ENCODE measurements at regions not wholly inside any gene's neighbourhood (a gene's known extent, or its start where the extent isn't known, plus 50 kb on each side); places are given as distances from the start of the nearest gene placed in this dataset.

DNA sequence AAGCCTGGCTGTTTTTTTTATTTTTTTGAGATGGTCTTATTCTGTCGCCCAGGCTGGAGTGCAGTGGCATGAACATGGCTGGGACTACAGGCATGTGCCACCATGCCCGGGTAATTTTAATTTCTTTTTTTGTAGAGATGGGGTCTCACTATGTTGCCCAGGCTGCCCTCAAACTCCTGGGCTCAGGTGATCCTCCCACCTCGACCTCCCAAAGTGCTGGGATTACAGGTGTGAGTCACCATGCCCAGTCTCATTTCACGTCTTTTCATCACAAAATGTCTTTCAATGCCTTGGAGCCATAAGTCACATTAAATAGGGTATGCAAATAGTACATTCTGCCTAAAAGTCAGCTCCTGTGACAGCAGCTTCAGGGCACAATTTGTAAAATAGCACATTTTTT lies 52.8 kb downstream of the SOX2 start:
- no peak for DNase-seq

DNA sequence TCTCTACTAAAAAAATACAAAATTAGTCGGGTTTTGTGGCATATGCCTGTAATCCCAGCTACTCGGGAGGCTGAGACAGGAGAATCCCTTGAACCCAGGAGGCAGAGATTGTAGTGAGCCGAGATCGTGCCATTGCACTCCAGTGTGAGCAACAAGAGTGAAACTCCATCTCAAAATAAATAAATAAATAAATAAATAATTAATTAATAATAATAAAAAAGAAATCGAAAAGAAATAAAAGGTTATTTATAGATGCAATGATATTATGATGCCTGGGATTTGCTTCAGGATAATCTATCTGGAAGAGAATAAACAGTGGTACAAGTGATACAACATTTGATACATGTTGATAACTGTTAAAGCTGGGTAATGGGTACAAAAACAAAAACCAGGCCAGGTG lies 58.6 kb downstream of the SOX2 start:
- DNase-seq: no peak

DNA sequence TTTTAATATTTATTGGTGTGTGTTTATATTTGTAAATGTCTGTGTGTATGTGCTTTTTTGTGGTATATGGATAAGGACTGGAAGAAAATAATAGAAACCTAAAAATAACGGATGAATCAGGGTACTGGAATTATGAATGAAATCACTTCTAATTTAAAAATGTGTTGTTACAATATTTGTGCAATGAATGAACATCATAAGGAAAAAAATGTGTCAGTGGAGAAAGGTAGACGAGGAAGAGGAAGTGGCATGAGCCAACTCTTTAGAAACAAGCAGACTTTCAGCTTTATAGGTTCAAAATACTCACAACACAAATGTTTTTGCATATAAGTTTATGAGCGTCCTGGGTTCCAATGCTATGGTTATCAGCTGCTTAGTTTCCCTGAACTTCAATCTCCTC lies 59.4 kb downstream of the SOX2 start:
- DNase-seq: no peak

DNA sequence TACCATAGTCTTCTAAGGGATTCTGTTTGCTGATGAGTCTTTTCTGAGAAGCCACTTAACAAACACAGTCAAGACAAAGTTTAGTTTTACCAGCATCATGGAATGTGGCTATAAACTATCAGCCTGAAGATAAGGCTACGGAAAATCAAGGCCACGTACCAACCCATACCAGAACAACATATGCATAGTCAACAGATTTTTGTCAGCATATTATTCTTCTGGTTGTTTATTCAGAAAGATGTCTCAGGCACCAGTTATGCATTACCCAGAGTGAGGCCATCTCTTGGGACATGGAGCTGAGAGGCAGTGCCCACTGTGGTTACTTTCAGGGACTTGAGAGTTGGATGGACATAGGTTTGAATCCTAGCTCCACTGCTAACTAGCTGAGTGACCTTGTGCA lies 60.4 kb downstream of the SOX2 start:
- DNase-seq: no peak

DNA sequence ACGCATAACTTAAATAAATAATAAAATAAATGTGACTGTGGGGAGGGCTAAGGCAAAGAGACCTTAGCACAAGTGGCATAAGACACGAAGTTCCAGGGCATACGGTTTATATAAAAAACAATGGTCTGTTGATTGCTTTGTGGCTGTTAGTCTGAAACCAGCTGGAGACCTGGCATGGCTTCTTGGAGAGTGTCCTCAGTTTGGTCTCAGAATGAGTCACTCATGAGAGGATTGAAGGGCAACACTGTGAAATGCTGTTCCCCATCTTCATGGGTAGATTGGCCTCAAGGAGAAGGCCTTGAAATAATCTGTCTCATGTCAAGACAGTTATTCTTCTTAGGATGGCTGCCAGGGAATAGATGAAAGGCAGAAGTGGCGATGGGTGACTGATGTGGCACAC lies 62.2 kb downstream of the SOX2 start:
- DNase-seq: no peak

DNA sequence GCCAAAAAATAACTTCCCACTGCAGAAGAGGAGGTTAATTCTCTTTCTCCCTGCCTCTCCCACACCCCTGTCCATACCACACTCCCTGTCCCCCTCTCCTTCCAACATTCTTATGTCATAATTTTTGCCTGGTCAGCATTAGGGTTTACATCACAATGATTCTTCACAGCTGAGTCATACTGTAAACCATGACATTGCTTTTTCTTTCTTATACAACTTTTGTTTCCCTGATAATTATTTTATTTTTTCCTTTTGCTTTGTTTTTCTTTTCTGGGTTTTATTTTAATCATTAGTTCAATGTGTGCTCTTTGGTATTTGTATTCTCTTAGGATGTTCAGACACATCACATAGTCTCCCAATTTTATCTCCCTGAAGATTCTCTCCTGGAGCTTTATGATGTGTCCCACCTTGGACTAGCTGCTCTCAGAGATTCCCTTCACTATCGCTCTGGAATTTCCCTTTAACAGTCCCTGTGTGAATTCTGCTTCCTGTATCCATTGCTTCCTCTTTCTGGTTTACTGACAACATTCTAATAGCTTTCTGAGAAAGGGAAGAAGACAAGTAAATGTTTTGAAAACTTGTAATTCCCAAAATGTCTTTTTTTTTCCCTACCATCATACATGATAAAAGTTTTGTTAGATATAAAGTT lies 70.7 kb downstream of the SOX2 start:
- DNase-seq: no peak

DNA sequence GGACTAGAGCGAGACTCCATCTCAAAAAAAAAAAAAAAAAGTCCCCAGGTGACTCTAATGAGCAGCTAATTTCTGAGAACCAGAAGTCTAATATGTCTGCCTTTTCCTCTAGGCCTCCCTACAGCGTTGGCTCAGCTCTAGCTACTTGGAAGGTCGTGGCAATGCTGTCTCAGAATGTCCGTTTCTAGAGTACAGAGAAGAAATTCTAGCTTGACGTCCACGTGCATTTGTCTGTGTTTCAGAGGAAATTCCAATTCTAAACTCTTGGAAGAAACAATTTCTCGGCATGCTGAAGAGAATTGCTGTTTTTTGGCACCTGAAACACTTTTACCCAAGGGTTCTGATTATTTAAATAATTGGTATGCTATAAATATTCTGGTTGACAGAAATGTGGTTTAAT lies 78.8 kb downstream of the SOX2 start:
- DNase-seq: no peak

DNA sequence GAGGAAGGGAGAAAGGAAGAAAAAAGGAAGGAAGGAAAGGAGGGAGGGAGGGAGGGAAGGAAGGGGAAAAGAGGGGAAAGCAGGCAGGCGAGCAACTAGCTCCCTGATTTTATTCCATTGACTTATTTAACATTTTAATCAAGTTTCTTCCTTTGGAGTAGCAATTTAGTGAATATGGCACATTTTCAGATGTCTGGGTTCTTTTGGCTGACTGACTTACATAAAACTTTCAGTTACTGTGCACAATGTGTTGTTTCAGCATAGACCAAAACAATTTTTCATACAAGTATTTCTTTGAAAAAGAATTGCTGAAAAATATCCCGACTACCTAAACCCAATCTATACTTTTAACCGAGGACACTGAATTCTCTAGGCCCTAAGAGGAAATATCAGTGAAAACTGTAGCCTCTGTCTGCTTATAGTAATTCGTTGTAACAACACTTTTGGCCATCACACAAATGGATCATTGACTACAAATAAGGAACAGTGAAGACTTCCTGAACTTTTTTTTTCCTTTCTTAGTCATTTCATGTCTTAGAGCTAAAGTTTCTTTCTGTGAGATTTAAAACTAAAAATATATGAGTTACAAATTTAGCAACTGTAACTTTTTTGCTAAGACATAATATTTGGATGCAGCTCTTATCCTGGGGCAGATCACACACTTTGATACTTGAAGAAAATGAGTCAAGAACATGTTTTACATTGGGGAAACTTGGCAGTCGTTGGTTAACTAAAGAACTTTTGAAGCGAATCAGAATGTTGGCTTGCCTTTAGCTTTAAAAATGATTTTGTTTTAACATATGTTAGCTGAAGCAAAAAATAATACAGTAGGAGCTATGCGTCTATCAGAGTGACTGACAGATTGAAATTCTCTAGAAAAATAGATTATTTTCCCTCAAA lies 79.6 kb downstream of the SOX2 start:
- DNase-seq: no peak

DNA sequence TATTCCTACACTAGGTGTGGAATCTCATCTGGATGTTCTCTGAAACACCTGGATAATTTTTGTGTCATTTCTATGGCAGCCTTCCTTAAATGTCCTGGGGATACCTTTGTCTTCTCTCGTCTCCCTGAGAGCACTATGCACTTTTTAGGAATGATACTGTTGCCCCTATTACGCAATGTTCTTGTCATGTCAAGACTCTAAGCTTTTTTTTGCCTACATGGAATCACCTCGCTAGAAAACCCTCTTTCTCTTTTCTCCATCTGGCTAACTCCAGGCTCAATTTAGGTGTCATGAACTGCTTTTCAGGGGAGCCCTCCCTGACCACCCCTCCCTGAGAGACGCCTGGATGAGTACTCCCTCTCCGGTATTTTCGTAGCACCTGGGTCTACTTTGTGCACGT lies 81.3 kb downstream of the SOX2 start:
- no peak for DNase-seq

DNA sequence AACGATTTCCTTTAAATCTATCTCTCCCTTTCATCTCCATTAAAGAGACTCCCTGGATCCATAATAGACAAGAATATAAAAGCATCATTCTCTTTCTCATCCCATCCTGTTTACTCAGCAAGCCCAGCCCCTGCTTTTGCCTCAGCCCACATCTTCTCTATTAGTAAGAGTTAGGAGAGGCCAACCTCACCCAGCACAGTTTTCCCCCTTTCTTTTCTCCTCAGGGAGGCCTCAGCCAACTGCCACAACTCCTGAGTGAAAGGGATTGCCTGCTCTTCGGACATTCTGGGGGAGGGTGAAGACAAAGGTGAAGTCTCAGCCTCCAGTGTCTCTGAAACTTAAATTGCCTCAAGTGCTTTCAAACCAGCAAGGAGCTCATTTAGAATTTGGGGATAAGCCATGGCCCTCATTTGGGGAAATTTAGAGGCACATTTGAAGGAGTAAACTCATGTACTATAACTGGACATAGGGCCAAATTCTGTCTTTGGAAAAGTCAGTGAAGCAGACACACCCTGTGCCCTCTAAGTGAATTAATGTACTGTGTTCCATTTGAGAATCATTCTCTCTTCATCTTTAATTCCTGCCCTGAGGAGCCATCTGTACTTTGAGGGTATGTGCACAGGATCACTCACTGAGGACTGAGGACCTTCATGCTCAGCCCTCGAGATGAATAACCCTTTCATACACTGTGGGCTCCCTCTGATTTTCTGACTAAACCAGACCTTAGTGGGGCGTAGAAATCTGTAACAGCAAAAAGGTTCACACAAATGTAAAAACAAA lies 82.5 kb downstream of the SOX2 start:
- DNase-seq: no peak

DNA sequence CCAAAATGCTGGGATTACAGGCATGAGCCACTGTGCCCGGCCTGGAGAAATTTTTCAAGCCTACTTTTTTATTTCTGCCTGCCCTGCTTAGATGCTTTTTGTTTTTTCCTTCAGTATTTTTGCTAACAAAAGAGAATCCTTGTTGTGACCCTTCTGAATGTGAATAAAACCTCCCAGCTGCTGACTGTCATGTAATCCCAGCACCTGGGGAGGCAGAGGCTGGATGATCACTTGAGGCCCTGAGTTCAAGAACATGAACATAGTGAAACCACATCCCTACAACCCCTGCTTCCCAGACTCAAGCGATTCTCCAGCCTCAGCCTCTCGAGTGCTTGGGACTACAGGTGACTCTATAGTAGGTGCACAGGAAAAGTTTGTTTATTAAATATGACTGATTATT lies 84.9 kb downstream of the SOX2 start:
- DNase-seq: no peak

DNA sequence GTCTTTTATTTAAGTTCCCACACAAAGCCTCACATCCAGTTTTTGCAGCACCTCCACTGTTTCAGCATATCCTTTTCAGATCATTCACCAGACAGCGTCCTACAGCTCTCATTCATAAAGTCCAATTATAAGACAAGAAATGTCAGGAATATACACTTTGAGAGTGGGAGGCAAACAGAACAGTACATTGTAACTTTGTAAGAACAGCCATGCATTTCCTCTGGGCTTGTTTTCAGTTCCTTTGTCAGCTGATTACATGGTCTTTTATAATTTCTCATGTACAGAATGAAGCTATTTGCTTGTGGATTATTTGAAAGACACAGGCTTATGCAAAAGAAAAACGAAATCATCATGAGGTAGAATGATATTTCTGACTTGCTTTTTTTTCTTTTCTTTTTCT lies 85.7 kb downstream of the SOX2 start:
- DNase-seq: no peak

DNA sequence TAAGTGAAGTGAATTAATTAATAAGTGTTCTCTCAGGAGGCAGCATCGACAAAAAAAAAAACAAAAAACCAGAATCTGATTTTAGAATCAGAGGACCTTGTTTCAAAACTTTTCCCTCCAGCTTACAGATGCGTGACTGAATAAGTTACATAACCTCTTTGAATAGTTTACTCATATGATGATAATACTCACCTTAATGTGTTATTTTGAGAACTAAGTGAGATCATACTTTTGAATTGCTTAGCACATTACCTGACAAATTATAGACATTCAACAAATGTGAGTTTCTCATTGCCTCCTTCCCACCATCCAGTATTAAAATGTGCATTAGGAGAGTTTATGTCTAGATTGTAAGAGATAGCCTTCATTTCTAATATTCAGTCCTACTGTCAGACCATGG lies 94.0 kb downstream of the SOX2 start:
- DNase-seq: no peak

DNA sequence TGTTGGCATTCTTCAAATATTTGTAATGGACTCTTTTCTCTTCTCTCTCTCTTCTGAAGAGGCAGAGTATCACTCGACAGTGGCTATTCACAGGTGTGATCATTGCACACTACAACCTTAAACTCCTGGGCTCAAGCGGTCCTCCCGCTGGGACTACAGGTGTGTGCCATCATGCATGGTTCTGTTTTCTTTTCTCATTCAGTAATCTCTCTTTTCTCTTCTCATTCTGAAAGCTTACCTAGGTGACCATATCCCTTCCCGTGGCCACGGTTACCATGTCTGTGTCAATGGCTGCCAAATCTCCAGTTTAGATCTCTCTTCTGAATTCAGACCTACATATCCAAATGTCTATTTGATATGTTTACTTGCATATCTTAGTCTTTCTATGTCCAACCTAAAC lies 96.3 kb downstream of the SOX2 start:
- no peak for DNase-seq

DNA sequence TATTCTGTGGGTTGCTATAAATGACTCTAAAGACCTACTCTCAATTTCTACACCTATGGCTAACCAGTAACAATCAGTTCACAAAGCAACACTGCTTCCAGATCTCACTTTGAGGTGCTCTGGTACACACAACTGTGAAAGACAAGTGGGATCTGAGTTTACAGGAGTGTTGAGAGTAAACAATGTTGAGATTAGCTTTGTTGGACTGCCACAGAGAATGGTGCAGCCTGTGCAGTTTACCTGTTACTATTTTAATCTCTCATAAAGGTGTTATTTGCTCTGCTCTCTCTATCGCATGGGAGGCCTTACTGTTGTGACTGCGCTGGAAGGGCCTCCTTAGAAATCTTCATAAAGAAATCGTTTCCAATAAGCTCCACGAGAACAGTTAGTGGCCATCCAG lies 112.0 kb downstream of the SOX2 start:
- DNase-seq: no peak

DNA sequence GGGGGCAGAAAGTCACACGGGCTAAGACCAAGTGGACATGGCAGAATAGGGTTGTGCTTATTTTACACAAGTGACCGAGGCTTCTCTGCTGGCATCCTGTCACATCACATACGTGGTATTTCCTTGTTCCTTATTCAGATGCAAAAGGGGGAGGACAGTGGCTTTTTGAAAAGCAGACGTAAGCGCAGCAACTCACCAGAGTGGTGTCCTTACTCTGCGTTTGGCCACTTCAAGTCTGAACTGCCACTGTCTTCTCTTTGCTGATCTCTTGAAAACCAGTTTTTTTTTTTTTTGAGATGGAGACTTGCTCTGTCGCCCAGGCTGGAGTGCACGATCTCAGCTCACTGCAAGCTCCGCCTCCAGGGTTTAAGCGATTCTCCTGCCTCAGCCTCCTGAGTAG lies 113.2 kb downstream of the SOX2 start:
- DNase-seq: no peak

DNA sequence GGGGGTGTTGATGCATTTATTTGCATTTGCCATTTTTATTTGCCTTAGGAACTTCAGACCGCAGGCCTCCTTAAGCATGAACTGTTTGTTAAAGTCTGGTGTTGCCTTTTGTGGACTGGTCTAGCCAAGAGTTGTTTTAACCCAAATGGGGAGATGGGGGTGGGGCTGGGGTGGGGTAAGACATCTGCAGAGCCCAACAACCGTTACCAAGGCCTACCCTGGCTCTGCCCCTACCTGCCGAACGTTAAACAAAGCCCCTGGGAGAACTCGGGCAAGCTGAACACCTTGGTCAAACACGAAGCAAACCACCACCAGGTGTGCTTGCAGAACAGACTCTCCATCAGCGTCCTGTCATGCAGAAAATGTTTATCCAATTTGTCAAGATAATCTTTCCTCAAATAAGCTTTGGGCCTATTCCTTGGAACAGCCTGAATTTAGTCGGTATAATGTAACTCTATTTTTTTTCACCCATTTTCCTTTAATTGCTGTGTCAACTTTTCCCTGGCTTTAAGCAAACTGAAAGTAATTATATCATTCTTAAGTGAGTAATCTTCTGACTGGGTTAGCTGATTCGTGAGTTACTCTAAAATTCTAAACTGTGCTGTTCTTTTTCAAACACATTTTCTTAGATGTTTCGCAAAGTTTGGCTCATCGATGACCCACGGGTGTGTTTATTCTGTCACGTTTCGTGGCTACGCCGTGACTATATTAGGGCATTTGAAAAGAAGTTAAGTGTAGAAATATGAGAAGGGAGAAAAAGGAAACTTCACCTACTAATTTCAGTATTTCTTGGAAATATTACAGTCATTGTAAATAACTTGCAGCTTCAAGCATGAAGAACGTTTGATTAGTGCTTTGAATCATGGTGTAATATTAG lies 127.6 kb downstream of the SOX2 start:
- DNase-seq: no peak

DNA sequence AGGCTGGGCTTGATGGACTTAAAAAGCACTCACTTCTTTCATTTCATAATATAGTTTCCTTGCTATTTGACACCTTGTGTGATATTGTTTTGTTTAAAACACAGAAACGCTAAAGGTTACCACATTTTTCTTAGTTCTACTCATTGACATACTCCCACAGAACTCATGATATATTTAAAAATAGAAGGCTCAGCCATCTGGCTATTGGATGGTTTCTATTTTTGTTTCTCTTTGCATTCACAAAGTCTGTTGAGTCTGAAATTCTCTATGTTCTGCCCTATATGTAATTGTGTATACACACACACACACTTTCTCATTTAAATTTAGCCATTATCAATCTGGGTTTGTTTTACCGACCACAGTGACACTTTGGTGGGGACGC lies 128.2 kb downstream of the SOX2 start:
- DNase-seq: no peak

DNA sequence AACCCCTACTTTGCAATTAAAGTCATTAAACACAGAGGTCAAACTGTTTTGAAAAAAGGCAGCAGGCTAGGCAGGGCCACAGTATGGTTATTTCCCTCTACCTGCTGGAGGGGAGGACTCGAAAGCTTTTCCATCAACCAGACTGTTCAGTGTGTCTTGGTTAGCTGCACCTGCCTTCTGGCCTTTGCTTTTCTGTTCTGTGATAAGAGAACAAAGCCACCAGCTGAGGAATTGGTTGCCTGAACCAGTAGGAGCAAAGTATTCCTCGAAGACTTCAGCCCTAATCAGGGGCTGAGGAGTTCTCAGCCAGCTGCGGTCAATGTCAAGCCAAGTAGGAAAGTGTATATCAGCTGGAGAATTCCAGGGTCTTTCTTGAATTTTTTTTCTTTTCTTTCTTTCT lies 132.5 kb downstream of the SOX2 start:
- no peak for DNase-seq

DNA sequence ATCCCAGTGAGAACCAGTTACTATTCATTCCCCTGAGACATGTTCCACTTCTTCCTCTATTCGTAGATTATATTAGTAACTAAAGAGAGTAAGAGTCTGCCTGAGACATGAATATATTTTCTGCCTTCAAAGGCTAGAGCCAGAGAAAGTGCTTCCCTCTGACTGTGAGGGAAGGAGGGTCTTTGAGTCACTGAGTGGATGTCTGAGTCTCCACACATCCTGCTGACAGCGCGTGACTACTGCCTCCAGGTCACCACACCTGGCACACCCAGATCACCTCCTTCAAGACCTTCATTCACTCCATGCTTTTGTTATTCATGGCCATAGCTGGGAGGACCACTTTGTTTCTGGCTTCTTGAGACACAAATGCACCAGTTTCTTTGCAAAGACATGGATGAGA lies 135.6 kb downstream of the SOX2 start:
- no peak for DNase-seq

DNA sequence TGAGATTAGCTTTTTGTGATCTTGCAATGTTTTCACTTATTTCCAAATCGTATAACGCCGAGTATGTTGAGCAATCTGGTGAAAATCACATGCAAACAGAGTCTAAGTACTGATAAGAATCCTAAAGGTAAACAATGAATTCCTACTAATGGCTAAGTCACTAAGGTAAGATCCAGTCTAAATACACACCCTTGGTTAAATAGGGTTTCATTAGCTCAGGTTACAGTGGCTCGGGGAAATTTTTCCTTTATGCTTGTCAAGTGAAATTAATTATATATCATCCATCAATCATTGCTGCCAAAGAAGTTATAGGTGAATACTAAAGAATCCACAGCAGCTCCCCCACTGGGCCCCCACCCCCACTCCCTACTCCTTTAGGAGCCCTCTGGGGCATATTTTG lies 139.3 kb downstream of the SOX2 start:
- no peak for DNase-seq

DNA sequence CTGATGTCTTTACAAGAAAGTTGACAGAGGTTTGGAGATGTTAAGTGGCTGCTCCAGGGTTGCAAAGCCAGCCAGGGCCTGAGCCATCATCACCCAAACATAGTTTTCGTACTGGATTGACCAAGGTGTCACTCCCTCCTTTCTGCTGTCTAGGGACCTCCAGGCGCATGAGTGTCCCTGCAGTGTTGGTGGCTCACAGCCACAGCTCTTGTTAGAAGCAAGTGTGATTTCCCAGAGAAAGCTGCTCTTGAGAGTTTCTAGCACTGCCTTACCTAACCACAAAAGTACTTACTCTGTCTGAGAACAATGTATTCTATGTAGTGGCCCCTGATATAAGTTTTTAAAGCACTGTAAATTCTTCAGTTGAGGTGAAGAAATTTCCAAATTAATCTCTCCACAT lies 144.1 kb downstream of the SOX2 start:
- DNase-seq: no peak

DNA sequence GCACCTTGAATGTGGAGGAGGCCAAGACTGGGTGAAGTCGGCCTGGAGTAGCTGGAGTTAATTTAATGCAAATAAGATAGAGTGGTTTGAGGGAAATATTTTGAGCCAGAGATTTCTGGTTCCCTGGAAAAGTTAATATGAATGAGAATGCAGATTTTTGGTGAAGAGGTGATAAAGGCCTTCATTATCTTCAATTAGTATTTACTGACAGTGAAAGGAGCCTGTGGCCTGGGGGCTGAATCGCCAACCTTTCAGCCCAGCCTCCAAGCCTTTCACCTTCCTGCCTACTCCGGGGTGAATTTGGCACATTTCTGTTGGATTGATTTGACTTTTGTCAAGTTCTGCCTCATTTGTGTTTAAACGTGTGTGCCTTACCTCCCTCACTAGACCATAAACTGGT lies 147.8 kb downstream of the SOX2 start:
- no peak for DNase-seq
